ENCODE measurements at regions not wholly inside any gene's neighbourhood (a gene's known extent, or its start where the extent isn't known, plus 50 kb on each side); places are given as distances from the start of the nearest gene placed in this dataset.
"Not testable (repeated sequence)": the region's sequence is repeated elsewhere in the genome, so short reads cannot be mapped to it uniquely, and the experiment has no call there.

DNA sequence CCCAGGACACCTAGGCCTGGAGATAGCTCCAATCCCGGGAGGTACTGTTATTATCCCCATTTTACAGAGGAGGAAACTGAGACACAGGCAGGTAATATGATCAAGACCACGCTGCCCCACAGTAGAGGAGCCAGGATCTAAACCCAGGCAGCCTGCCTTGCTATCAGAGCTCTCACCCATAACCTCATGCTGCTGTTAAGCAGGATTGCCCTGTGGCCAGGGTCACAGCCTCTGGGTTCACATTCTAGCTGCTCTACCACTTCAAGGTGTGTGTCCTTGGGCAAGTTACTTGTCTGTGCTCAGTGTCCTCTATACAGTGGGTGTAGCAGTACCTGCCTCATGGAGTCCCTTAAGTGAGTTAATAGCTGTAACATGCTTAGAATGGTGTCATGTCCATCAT, 1015.3 kb downstream of the KCNJ18 start:
- Histone ChIP-seq H3K4me3 (no peak overlapping the region), H3K27me3 (ENCODE audit: low read depth) (peaks cover 31% of the 10 kb centered on the region), H3K27ac (replicated peaks) (no peak overlapping the region), H3K9me3 (replicated peaks) (no peaks in the 10 kb centered on the region), H3K36me3 (no peaks in the 10 kb centered on the region), H3K4me1 (no peaks in the 10 kb centered on the region)
- no peak for DNase-seq
- TF ChIP-seq, protein P1, sequence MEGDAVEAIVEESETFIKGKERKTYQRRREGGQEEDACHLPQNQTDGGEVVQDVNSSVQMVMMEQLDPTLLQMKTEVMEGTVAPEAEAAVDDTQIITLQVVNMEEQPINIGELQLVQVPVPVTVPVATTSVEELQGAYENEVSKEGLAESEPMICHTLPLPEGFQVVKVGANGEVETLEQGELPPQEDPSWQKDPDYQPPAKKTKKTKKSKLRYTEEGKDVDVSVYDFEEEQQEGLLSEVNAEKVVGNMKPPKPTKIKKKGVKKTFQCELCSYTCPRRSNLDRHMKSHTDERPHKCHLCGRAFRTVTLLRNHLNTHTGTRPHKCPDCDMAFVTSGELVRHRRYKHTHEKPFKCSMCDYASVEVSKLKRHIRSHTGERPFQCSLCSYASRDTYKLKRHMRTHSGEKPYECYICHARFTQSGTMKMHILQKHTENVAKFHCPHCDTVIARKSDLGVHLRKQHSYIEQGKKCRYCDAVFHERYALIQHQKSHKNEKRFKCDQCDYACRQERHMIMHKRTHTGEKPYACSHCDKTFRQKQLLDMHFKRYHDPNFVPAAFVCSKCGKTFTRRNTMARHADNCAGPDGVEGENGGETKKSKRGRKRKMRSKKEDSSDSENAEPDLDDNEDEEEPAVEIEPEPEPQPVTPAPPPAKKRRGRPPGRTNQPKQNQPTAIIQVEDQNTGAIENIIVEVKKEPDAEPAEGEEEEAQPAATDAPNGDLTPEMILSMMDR (IDR thresholded peaks at IDR 0.05; ENCODE audit: borderline replicate concordance), result no peak
- intact Hi-C loops (cut with micrococcal nuclease), result no loop called here

DNA sequence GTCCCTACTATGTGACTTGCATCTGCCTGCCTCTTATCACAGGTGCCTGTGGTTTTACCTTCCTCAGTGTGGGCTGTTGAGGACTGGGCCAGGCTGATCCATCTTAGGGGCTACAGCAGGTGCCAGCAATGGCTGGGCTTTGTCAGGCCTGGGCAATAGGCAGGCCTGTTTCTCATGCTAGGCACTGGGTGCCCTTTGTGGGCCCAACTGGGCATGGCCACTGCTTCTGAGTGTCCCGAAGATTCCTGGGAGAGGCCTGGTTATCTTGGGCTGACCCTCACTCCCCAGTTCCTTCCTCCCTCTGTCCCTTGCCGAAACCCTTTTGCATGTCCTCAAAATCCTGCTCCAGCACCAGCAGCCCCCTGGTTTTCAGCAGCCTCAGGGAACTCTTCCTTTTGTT, 1024.9 kb downstream of the KCNJ18 start:
- Histone ChIP-seq H3K9me3 (replicated peaks) (peaks cover 20% of the 10 kb centered on the region), H3K4me1 (no peaks in the 10 kb centered on the region), H3K27me3 (ENCODE audit: low read depth) (no peaks in the 10 kb centered on the region), H3K36me3 (no peaks in the 10 kb centered on the region), H3K27ac (replicated peaks) (no peak overlapping the region), H3K4me3 (no peak overlapping the region)
- TF ChIP-seq, protein P1 (IDR thresholded peaks at IDR 0.05; ENCODE audit: borderline replicate concordance), result no peak
- intact Hi-C loops (cut with micrococcal nuclease), result no loop called here
- no peak for DNase-seq

DNA sequence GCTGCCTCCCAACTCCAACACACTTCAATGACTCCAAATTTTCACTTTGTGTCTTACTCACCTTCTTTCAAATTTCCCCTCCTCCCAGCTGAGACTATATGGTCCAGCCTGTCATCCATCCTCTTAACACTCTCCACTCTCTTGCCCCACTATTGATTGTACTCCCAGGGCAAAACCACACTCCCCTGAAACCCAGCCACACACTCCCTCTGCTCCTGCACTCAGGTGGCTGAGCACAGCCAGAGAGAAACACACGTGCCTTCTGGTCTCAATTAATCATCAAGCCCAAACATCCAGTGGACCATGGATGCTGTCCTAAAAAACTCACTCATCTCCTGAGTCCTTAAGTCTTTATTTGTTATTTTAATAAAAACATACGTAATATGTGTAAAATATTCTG, 1026.4 kb downstream of the KCNJ18 start:
- TF ChIP-seq, protein P1 (IDR thresholded peaks at IDR 0.05; ENCODE audit: borderline replicate concordance), result no peak
- no peaks in the 10 kb centered on the region for H3K27me3 ChIP-seq (ENCODE audit: low read depth)
- H3K4me3 ChIP-seq, result no peak overlapping the region
- intact Hi-C loops (cut with micrococcal nuclease), result no loop called here
- no peaks in the 10 kb centered on the region for H3K4me1 ChIP-seq
- H3K9me3 ChIP-seq (replicated peaks), result peaks cover 33% of the 10 kb centered on the region
- no peaks in the 10 kb centered on the region for H3K36me3 ChIP-seq
- H3K27ac ChIP-seq (replicated peaks), result no peak overlapping the region
- no peak for DNase-seq

DNA sequence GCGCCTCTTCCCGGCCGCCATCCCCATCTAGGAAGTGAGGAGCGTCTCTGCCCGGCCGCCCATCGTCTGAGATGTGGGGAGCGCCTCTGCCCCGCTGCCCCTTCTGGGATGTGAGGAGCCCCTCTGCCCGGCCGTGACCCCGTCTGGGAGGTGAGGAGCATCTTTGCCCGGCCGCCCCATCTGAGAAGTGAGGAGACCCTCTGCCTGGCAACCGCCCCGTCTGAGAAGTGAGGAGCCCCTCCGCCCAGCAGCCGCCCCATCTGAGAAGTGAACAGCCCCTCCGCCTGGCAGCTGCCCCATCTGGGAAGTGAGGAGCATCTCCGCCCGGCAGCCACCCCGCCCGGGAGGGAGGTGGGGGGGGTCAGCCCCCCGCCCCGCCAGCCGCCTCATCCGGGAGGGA, 1048.7 kb downstream of the KCNJ18 start:
- H3K4me3 ChIP-seq; H3K36me3 ChIP-seq; H3K27ac ChIP-seq (replicated peaks); H3K4me1 ChIP-seq; DNase-seq; intact Hi-C loops (cut with micrococcal nuclease); H3K27me3 ChIP-seq (ENCODE audit: low read depth): not testable (repeated sequence)
- peaks cover 76% of the 10 kb centered on the region for H3K9me3 ChIP-seq (replicated peaks)

Data from left ventricle myocardium inferior (tissue), 1 donor.